KG1 (cell line): ENCODE measurements at regions not wholly inside any gene's neighbourhood (a gene's known extent, or its start where the extent isn't known, plus 50 kb on each side); places are given as distances from the start of the nearest gene placed in this dataset.
"Not testable (repeated sequence)": the region's sequence is repeated elsewhere in the genome, so short reads cannot be mapped to it uniquely, and the experiment has no call there.

Source experiments
- DNase-seq: peaks from one replicate; lab custom pipeline; 2025; lab: John Stamatoyannopoulos, UW

- no peak for DNase-seq
Measured at GRCh38 chr2:155905657-155906056, 426.9 kb downstream of the NR4A2 start.

- no peak for DNase-seq
Measured at GRCh38 chr2:155904720-155905119, 427.8 kb downstream of the NR4A2 start.

- no peak for DNase-seq
Measured at GRCh38 chr2:155902635-155903034, 429.9 kb downstream of the NR4A2 start.

- no peak for DNase-seq
Measured at GRCh38 chr2:155895016-155895415, 437.5 kb downstream of the NR4A2 start.

- DNase-seq = not testable (repeated sequence)
Measured at GRCh38 chr2:155880382-155880781, 452.1 kb downstream of the NR4A2 start.

GRCh38 chr2:155879900-155880299, 452.6 kb downstream of the NR4A2 start:
- DNase-seq = not testable (repeated sequence)

GRCh38 chr2:155872396-155872795, 460.1 kb downstream of the NR4A2 start:
- DNase-seq = no peak

- no peak for DNase-seq
Measured at GRCh38 chr2:155871940-155872339, 460.6 kb downstream of the NR4A2 start.

GRCh38 chr2:155867564-155867963, 465.0 kb downstream of the NR4A2 start:
- no peak for DNase-seq

GRCh38 chr2:155866477-155866876, 466.0 kb downstream of the NR4A2 start:
- no peak for DNase-seq

- no peak for DNase-seq
Measured at GRCh38 chr2:155852156-155852555, 480.4 kb downstream of the NR4A2 start.

GRCh38 chr2:155846259-155846658, 486.3 kb downstream of the NR4A2 start:
- no peak for DNase-seq

- no peak for DNase-seq
Measured at GRCh38 chr2:155844461-155844860, 488.1 kb downstream of the NR4A2 start.

GRCh38 chr2:155842103-155842502, 490.4 kb downstream of the NR4A2 start:
- DNase-seq = no peak

- DNase-seq = no peak
Measured at GRCh38 chr2:155841442-155841841, 491.1 kb downstream of the NR4A2 start.

- no peak for DNase-seq
Measured at GRCh38 chr2:155840661-155841060, 491.9 kb downstream of the NR4A2 start.

GRCh38 chr2:155839991-155840390, 492.5 kb downstream of the NR4A2 start:
- DNase-seq = no peak

GRCh38 chr2:155839436-155839835, 493.1 kb downstream of the NR4A2 start:
- DNase-seq = no peak

GRCh38 chr2:155836439-155836838, 496.1 kb downstream of the NR4A2 start:
- DNase-seq = no peak

GRCh38 chr2:155830817-155831579, 501.5 kb downstream of the NR4A2 start:
- DNase-seq = no peak

- DNase-seq = no peak
Measured at GRCh38 chr2:155830351-155830750, 502.2 kb downstream of the NR4A2 start.

GRCh38 chr2:155825876-155826275, 506.6 kb downstream of the NR4A2 start:
- DNase-seq = no peak

- no peak for DNase-seq
Measured at GRCh38 chr2:155815851-155816250, 516.7 kb downstream of the NR4A2 start.

GRCh38 chr2:155815275-155815674, 517.2 kb downstream of the NR4A2 start:
- no peak for DNase-seq
